Karpas-422 (cell line): ENCODE measurements at regions not wholly inside any gene's neighbourhood (a gene's known extent, or its start where the extent isn't known, plus 50 kb on each side); places are given as distances from the start of the nearest gene placed in this dataset.
"Not testable (repeated sequence)": the region's sequence is repeated elsewhere in the genome, so short reads cannot be mapped to it uniquely, and the experiment has no call there.

Experiments used
- DNase-seq: peaks from one replicate; pipeline ENCODE4 v3.0.0-alpha.2; 2015
- H2AFZ ChIP-seq: fragments of 200-600 bp; sonication (generic); 2 replicates; pipeline ENCODE4 v1.6.1; 2014; ENCODE audit warnings: antibody characterized with exemption, low read length, mixed read lengths
- H3K27ac ChIP-seq: fragments of 200-600 bp; sonication (generic); 2 replicates; pipeline ENCODE4 v1.5.1; 2014; ENCODE audit warnings: mild to moderate bottlenecking, low read length, moderate library complexity
- H3K27me3 ChIP-seq: fragments of 200-600 bp; sonication (generic); 2 replicates; pipeline ENCODE4 v1.6.1; 2014; ENCODE audit warnings: low read length, mixed read lengths
- H3K36me3 ChIP-seq: fragments of 200-600 bp; sonication (generic); 2 replicates; pipeline ENCODE4 v1.6.1; 2014; ENCODE audit warnings: low read length, mixed read lengths; ENCODE audit not compliant: insufficient read depth
- H3K4me1 ChIP-seq: fragments of 200-600 bp; sonication (generic); 2 replicates; pipeline ENCODE4 v1.6.1; 2014; ENCODE audit warnings: mild to moderate bottlenecking, low read length, mixed read lengths
- H3K4me2 ChIP-seq: fragments of 200-600 bp; sonication (generic); 2 replicates; pipeline ENCODE4 v1.6.1; 2014; ENCODE audit warnings: low read length, low read depth, mild to moderate bottlenecking; ENCODE audit not compliant: poor library complexity, severe bottlenecking
- H3K4me3 ChIP-seq: fragments of 200-600 bp; sonication (generic); 2 replicates; pipeline ENCODE4 v1.5.1; 2014; ENCODE audit warnings: mild to moderate bottlenecking, antibody characterized with exemption, low read length, mixed read lengths
- H3K79me2 ChIP-seq: fragments of 200-600 bp; sonication (generic); 2 replicates; pipeline ENCODE4 v1.6.1; 2014; ENCODE audit warnings: mild to moderate bottlenecking, low read length, mixed read lengths
- H3K9ac ChIP-seq: fragments of 200-600 bp; sonication (generic); 2 replicates; pipeline ENCODE4 v1.6.0; 2014; ENCODE audit warnings: low read length
- H3K9me2 ChIP-seq: fragments of 200-600 bp; sonication (generic), shearing (Covaris generic); replicated peaks from 2 replicates; pipeline ENCODE4 v1.6.0; 2014; ENCODE audit warnings: mild to moderate bottlenecking, low read length, moderate library complexity; ENCODE audit not compliant: insufficient read depth
- H3K9me3 ChIP-seq: fragments of 300-700, 200-600 bp; sonication (generic); 2 replicates; pipeline ENCODE4 v1.6.1; 2014; ENCODE audit warnings: low read length, mixed read lengths
- H4K20me1 ChIP-seq: fragments of 200-600 bp; sonication (generic); 2 replicates; pipeline ENCODE4 v1.6.1; 2014; ENCODE audit warnings: mild to moderate bottlenecking, antibody characterized with exemption, low read length, low read depth; ENCODE audit not compliant: insufficient read depth

DNA sequence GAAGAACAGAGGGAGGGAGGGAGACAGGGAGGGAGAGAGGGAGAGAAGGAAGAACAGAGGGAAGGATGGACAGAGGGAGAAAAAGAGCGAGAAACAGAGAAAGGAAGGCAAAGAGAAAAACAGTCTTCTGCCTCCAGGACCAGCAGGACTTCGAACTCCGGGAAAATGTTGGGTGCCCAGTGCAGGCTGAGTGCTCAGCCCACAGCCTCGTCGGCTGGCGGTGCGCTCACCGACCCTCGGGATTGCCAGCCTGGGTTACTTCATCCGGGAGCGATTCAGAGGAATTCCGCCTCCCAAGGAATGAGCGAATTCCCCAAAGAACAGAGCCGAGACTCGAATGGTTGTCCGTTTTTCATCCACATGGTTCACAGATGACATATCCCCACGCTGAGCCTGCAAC lies 1931.7 kb upstream of the DEFB115 start:
- H3K4me2 ChIP-seq, H3K36me3 ChIP-seq, H3K4me1 ChIP-seq, H3K4me3 ChIP-seq, H3K9ac ChIP-seq, H2AFZ ChIP-seq, H3K79me2 ChIP-seq, H3K9me2 ChIP-seq, H3K27me3 ChIP-seq, H3K27ac ChIP-seq, DNase-seq, H4K20me1 ChIP-seq: not testable (repeated sequence)
- peaks cover 17% of the 10 kb centered on the region for H3K9me3 ChIP-seq

DNA sequence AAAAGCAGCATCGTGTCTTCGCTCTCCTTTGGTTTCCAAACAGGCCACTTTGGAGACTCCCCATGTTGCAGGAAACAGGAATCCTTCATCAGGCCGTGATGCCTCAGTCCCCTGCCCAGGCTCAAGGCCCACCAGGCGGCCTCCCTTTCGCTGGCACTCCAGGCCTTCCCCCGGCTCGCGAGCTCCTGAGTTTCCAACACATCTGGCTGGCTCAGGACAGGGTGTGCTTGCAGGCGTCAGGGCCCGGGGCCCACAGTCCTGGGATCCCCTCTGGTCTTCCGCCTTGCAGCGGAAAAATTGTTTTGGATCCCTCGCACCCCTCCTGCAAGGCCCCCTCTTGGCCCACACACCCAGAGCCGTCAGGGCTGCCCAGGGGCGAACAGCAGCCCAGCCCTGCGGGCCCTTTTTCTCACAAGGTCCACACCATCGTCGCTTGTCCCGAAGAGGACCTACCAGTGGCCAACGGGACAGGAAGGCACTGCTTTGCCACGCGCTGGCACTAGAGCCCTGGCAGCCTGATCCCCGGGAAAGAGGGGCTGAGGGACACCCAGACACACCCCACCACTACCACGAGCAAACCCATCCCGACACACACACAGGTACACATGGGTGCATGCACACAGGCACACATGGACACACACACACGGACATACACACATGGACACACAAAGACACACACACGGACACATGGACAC lies 1930.9 kb upstream of the DEFB115 start:
- Histone ChIP-seq H3K4me1 (no peaks in the 10 kb centered on the region), H3K4me3 (peak overlapping the region; percentile 10; the same call in 1 of the 2 replicates), H3K79me2 (no peaks in the 10 kb centered on the region), H3K27me3 (no peaks in the 10 kb centered on the region), H3K9ac (no peak overlapping the region), H3K9me3 (peaks cover 17% of the 10 kb centered on the region), H4K20me1 (no peaks in the 10 kb centered on the region), H3K27ac (no peak overlapping the region), H3K4me2 (no peak overlapping the region), H2AFZ (no peak overlapping the region), H3K36me3 (no peaks in the 10 kb centered on the region; the same call in 1 of the 2 replicates), H3K9me2 (no peaks in the 10 kb centered on the region)
- no peak for DNase-seq

DNA sequence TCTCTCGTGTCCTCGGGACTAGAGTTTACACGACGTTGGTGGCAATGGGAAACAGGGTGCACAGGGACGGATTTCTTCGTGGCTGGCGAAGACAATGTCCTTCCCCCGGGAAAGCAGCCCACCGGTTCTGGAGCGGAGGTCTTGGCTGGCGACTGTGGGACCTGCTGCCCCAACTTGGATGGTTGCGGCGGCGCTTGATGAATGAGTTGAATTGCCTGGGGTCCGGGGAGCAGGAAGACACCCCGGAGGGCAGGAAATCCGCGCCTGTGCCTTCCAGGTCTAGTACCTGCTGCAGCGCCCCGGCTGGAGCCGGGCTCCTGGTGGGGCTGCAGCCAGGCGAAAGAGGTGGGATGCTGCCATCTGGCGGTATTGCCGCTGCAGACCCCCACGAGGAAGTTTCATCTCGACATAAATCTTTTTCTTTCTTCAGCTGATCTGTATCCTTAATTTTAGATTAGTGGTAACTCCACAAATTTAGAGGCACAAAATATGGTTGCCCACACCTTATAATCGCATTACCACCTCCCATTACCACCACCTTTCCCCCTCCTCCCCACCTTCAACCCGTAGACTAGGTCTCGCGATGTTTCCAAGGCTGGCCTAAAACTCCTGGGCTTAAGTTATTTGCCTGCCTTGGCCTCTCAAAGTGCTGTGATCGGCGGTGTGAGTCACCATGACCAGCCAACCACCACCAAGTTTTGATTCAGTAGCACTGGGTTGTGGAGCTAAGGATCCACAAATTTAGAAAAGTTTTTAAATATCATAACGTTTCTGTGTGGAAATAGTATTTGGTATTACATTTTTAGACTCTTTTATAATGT lies 1929.7 kb upstream of the DEFB115 start:
- not testable (repeated sequence) for DNase-seq, H3K36me3 ChIP-seq, H3K4me2 ChIP-seq, H2AFZ ChIP-seq, H4K20me1 ChIP-seq, H3K4me3 ChIP-seq, H3K27me3 ChIP-seq, H3K4me1 ChIP-seq, H3K9ac ChIP-seq, H3K27ac ChIP-seq, H3K9me2 ChIP-seq, H3K79me2 ChIP-seq
- peaks cover 18% of the 10 kb centered on the region for H3K9me3 ChIP-seq

DNA sequence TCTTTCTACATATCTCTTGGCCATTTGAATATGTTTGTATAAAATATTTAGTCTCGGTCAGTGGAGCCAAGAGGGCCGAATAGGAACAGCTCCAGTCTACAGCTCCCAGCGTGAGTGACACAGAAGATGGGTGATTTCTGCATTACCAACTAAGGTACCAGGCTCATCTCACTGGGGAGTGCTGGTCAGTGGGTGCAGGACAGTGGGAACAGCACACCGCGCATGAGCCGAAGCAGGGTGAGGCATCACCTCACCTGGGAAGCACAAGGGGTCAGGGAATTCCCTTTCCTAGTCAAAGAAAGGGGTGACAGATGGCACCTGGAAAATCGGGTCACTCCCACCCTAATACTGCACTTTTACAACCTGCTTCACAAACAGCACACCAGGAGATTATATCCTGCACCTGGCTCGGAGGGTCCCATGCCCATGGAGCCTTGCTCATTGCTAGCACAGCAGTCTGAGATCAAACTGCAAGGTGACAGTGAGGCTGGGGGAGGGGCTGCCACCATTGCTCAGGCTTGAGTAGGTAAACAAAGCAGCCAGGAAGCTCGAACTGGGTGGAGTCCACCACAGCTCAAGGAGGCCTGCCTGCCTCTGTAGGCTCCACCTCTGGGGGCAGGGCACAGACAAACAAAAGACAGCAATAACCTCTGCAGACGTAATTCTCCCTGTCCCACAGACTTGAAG lies 1926.9 kb upstream of the DEFB115 start:
- not testable (repeated sequence) for H3K36me3 ChIP-seq, H3K4me3 ChIP-seq, H3K79me2 ChIP-seq, H3K4me1 ChIP-seq, H4K20me1 ChIP-seq, H3K9ac ChIP-seq, DNase-seq, H3K9me2 ChIP-seq, H2AFZ ChIP-seq, H3K4me2 ChIP-seq, H3K27me3 ChIP-seq, H3K27ac ChIP-seq
- peaks cover 30% of the 10 kb centered on the region for H3K9me3 ChIP-seq

DNA sequence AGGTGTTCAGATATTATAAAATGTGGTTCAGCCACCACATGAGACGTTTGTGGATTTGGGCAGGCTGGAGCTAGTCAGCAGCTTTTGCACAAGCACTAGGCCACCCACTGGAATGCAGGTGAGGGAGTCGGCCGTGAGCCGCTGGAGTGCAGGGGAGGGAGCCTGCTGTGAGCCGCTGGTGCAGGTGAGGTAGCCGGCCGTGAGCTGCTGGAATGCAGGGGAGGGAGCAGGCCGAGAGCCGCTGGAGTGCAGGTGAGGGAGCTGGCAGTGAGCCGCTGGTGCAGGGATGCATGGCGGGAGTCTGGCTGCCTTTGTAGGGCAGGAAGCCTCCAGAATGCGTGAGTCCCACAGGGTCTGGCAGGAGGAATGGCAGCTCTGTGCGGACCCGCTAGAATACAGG lies 1907.6 kb upstream of the DEFB115 start:
- H3K27ac ChIP-seq: no peak overlapping the region
- no peak overlapping the region for H3K9ac ChIP-seq
- no peak overlapping the region for H3K4me3 ChIP-seq
- no peaks in the 10 kb centered on the region for H3K9me2 ChIP-seq
- H3K4me1 ChIP-seq: no peaks in the 10 kb centered on the region
- no peaks in the 10 kb centered on the region for H4K20me1 ChIP-seq
- no peak overlapping the region for H2AFZ ChIP-seq
- no peaks in the 10 kb centered on the region for H3K79me2 ChIP-seq
- H3K27me3 ChIP-seq: no peaks in the 10 kb centered on the region
- H3K9me3 ChIP-seq: no peaks in the 10 kb centered on the region
- H3K4me2 ChIP-seq: no peak overlapping the region
- no peak for DNase-seq
- H3K36me3 ChIP-seq: no peaks in the 10 kb centered on the region

DNA sequence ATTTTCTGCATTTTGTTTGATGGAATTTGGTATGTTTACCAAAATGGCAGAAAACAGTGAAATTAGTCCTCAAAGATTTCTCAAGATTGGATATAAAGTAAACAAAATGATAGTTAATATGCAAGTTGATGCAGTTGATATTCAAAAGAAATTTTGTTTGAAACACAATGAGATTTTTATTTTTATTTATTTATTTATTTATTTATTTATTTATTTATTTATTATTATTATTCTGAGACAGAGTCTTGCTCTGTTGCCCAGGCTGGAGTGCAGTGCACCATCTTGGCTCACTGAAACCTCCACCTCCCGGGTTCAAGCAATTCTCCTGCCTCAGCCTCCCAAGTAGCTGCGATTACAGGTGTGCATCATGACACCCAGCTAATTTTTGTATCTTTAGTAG lies 1881.5 kb upstream of the DEFB115 start:
- not testable (repeated sequence) for H2AFZ ChIP-seq, H3K27me3 ChIP-seq, H3K79me2 ChIP-seq, H3K36me3 ChIP-seq, H3K4me2 ChIP-seq, H3K27ac ChIP-seq, H3K4me3 ChIP-seq, H3K4me1 ChIP-seq, DNase-seq, H3K9ac ChIP-seq, H3K9me3 ChIP-seq, H3K9me2 ChIP-seq, H4K20me1 ChIP-seq

DNA sequence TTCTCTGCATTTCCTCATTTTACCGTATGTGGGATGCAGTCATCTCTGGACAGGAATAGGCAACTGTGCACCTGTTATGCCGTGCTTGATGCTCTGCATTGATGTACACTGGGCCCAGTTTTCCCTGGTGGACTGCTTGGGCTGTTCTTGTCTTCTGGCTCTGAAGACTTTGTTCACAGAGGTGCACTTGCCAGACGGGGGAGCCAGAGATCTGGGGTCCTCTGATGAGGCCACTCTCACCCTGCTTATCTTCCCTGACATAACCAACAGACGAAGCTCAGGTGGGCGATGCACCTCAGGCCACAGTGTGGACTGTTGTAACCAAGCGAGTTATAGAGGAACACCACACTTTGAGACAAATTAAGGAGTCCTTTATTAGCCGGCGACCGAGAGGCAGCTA lies 1864.6 kb upstream of the DEFB115 start:
- not testable (repeated sequence) for H3K4me1 ChIP-seq, H3K4me3 ChIP-seq, H3K9me2 ChIP-seq, H3K27me3 ChIP-seq, H3K9me3 ChIP-seq, H3K36me3 ChIP-seq, H3K9ac ChIP-seq, H3K79me2 ChIP-seq, H4K20me1 ChIP-seq, H3K27ac ChIP-seq, H3K4me2 ChIP-seq, H2AFZ ChIP-seq
- peak; percentile 44 for DNase-seq

DNA sequence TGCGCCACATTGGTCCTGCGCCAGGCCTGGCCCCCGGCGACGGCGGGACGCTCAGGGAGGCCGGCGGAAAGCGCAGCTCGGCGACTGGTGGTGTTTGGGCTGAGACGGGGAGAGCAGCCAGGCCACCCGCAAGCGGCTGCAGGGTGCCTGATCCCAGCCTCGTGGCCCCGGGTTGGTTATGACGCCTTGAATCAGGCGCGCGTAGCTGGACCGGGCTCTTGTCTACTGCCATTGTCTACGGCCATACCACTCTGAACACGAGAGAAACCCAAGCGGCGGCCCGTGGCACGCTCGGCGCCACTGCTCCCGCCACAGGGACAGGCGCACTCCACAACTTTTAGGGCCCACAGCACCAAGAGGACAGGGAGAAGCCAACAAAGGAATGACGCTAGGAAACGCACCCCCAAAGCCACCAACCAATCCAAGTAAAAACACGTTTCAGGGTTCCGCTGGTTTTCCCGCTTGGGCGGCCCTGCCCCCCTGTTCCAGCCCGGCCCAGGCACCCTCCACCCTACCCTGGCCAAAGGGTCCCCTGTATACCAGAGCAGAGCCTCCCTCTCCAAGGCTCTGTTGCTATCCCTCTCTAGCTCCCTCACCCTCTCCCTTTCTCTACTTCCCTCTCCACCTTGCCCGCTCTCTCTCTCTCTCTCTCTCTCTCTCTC lies 1849.3 kb upstream of the DEFB115 start:
- DNase-seq: no peak
- Histone ChIP-seq H3K36me3 (no peaks in the 10 kb centered on the region), H3K79me2 (no peaks in the 10 kb centered on the region), H3K9ac (no peak overlapping the region), H3K9me3 (peaks cover 16% of the 10 kb centered on the region; the same call in 1 of the 2 replicates), H3K27ac (no peak overlapping the region), H3K27me3 (no peaks in the 10 kb centered on the region), H4K20me1 (no peaks in the 10 kb centered on the region), H3K9me2 (no peaks in the 10 kb centered on the region), H3K4me2 (no peak overlapping the region), H3K4me1 (no peaks in the 10 kb centered on the region), H3K4me3 (no peak overlapping the region), H2AFZ (no peak overlapping the region)
